ENCODE measurements at regions not wholly inside any gene's neighbourhood (a gene's known extent, or its start where the extent isn't known, plus 50 kb on each side); places are given as distances from the start of the nearest gene placed in this dataset.
"Not testable (repeated sequence)": the region's sequence is repeated elsewhere in the genome, so short reads cannot be mapped to it uniquely, and the experiment has no call there.

GRCh38 chr7:9552431-9552830 lies 1119.0 kb downstream of the NXPH1 start:
- DNase-seq = not testable (repeated sequence)

- no peak for DNase-seq
Measured at GRCh38 chr7:9557853-9558252, 1124.4 kb downstream of the NXPH1 start.

GRCh38 chr7:9575716-9576115 lies 1142.3 kb downstream of the NXPH1 start:
- no peak for DNase-seq

- DNase-seq = no peak
Measured at GRCh38 chr7:9582824-9583223, 1149.4 kb downstream of the NXPH1 start.

GRCh38 chr7:9598411-9598810 lies 1165.0 kb downstream of the NXPH1 start:
- no peak for DNase-seq

GRCh38 chr7:9600974-9601373 lies 1167.6 kb downstream of the NXPH1 start:
- DNase-seq = no peak

- DNase-seq = no peak
Measured at GRCh38 chr7:9603291-9603690, 1169.9 kb downstream of the NXPH1 start.

- no peak for DNase-seq
Measured at GRCh38 chr7:9608560-9608959, 1175.2 kb downstream of the NXPH1 start.

GRCh38 chr7:9620899-9621298 lies 1187.5 kb downstream of the NXPH1 start:
- DNase-seq = not testable (repeated sequence)

- DNase-seq = not testable (repeated sequence)
Measured at GRCh38 chr7:9621306-9621902, 1188.0 kb downstream of the NXPH1 start.

GRCh38 chr7:9621927-9622326 lies 1188.5 kb downstream of the NXPH1 start:
- DNase-seq = no peak

- DNase-seq = no peak
Measured at GRCh38 chr7:9625953-9626352, 1192.5 kb downstream of the NXPH1 start.

- no peak for DNase-seq
Measured at GRCh38 chr7:9645756-9646155, 1212.3 kb downstream of the NXPH1 start.

- no peak for DNase-seq
Measured at GRCh38 chr7:9657257-9657656, 1223.8 kb downstream of the NXPH1 start.

GRCh38 chr7:9671979-9672917 lies 1238.8 kb downstream of the NXPH1 start:
- no peak for DNase-seq

GRCh38 chr7:9680713-9681112 lies 1247.3 kb downstream of the NXPH1 start:
- DNase-seq = no peak

GRCh38 chr7:9681284-9681683 lies 1247.9 kb downstream of the NXPH1 start:
- DNase-seq = no peak

- DNase-seq = no peak
Measured at GRCh38 chr7:9691286-9691685, 1257.9 kb downstream of the NXPH1 start.

GRCh38 chr7:9698375-9698774 lies 1265.0 kb downstream of the NXPH1 start:
- DNase-seq = no peak

- no peak for DNase-seq
Measured at GRCh38 chr7:9709216-9709615, 1264.5 kb upstream of the PHF14 start.

- no peak for DNase-seq
Measured at GRCh38 chr7:9711259-9711918, 1262.3 kb upstream of the PHF14 start.

GRCh38 chr7:9718071-9718661 lies 1255.5 kb upstream of the PHF14 start:
- no peak for DNase-seq

GRCh38 chr7:9719303-9719702 lies 1254.4 kb upstream of the PHF14 start:
- no peak for DNase-seq

Data from stimulated activated CD4-positive, alpha-beta T cell treated with anti-CD3 and anti-CD28 coated beads, Interleukin-4, amount 100 ng/mL, for 24 hours (primary cell).